Peyer's patch (tissue), 4 donors: ENCODE measurements at regions not wholly inside any gene's neighbourhood (a gene's known extent, or its start where the extent isn't known, plus 50 kb on each side); places are given as distances from the start of the nearest gene placed in this dataset.

Source experiments
- DNase-seq, 3 donors: peaks; one replicate each; pipeline ENCODE4 v3.0.0-alpha.2; 2017 to 2019
- H3K27ac ChIP-seq, 4 donors: fragments of 200-600 bp; sonication (generic); one replicate each; pipeline ENCODE4 v1.5.1; 2016 to 2019
- H3K27me3 ChIP-seq, 2 donors: fragments of 200-600 bp; sonication (generic); one replicate each; pipeline ENCODE4 v1.5.1; 2019
- H3K36me3 ChIP-seq, 3 donors: fragments of 200-600 bp; sonication (generic); one replicate each; pipeline ENCODE4 v1.5.1; 2016 to 2019
- H3K4me1 ChIP-seq, 4 donors: fragments of 200-600 bp; sonication (generic); one replicate each; pipeline ENCODE4 v1.5.1; 2016 to 2019
- H3K4me3 ChIP-seq, 4 donors: fragments of 200-600 bp; sonication (generic); 1 replicate in 3 of 4; 2 replicates in 1 of 4; pipeline ENCODE4 v1.5.1; 2016 to 2019; ENCODE audit warnings: mild to moderate bottlenecking in 1 of 4
- H3K9me3 ChIP-seq, 4 donors: fragments of 200-600 bp; sonication (generic); one replicate each; pipeline ENCODE4 v1.5.1; 2016 to 2019; ENCODE audit warnings: mild to moderate bottlenecking in 1 of 4
- CTCF ChIP-seq, 6 experiments: fragments of 450-650 bp in 4 of 6; fragments of 200-600 bp in 2 of 6; sonication (generic) in 1 of 6; IDR thresholded peaks; one replicate each; pipeline ENCODE4 v1.5.1; 2017 to 2019; ENCODE audit warnings: antibody characterized with exemption in 6 of 6, mild to moderate bottlenecking in 3 of 6, moderate library complexity in 1 of 6
- POLR2A ChIP-seq, 2 donors: fragments of 450-650 bp; IDR thresholded peaks; one replicate each; pipeline ENCODE4 v1.5.1; 2017; ENCODE audit warnings: antibody characterized with exemption in 2 of 2, mild to moderate bottlenecking in 2 of 2, moderate library complexity in 2 of 2

- Histone ChIP-seq H3K27me3 (no peaks in the 10 kb centered on the region), H3K36me3 (no peaks in the 10 kb centered on the region), H3K4me3 (no peak overlapping the region), H3K4me1 (no peaks in the 10 kb centered on the region), H3K27ac (no peak overlapping the region), H3K9me3 (no peaks in the 10 kb centered on the region)
- no peak for DNase-seq
- no peak for TF ChIP-seq POLR2A (IDR thresholded peaks at IDR 0.05)
- no peak for TF ChIP-seq CTCF (IDR thresholded peaks at IDR 0.05)
Observed at GRCh38 chr1:87206044-87206831, 122.4 kb upstream of the LMO4 start.

GRCh38 chr1:87208080-87208479 is 120.6 kb upstream of the LMO4 start:
- no peaks in the 10 kb centered on the region for H3K27me3 ChIP-seq
- no peak for DNase-seq
- no peaks in the 10 kb centered on the region for H3K4me1 ChIP-seq
- H3K36me3 ChIP-seq, result no peaks in the 10 kb centered on the region
- no peak for TF ChIP-seq CTCF (IDR thresholded peaks at IDR 0.05)
- no peak for TF ChIP-seq POLR2A (IDR thresholded peaks at IDR 0.05)
- no peak overlapping the region for H3K27ac ChIP-seq
- no peaks in the 10 kb centered on the region for H3K9me3 ChIP-seq
- H3K4me3 ChIP-seq, result no peak overlapping the region

- no peaks in the 10 kb centered on the region for H3K27me3 ChIP-seq
- no peaks in the 10 kb centered on the region for H3K4me1 ChIP-seq
- TF ChIP-seq POLR2A (IDR thresholded peaks at IDR 0.05), result no peak
- no peak for TF ChIP-seq CTCF (IDR thresholded peaks at IDR 0.05)
- no peak for DNase-seq
- no peak overlapping the region for H3K4me3 ChIP-seq
- no peaks in the 10 kb centered on the region for H3K9me3 ChIP-seq
- H3K36me3 ChIP-seq, result no peaks in the 10 kb centered on the region
- no peak overlapping the region for H3K27ac ChIP-seq
Observed at GRCh38 chr1:87208931-87209330, 119.7 kb upstream of the LMO4 start.

GRCh38 chr1:87210151-87210550 is 118.5 kb upstream of the LMO4 start:
- Histone ChIP-seq H3K27me3 (no peaks in the 10 kb centered on the region), H3K9me3 (no peaks in the 10 kb centered on the region), H3K27ac (no peak overlapping the region), H3K4me3 (no peak overlapping the region), H3K4me1 (no peaks in the 10 kb centered on the region), H3K36me3 (no peaks in the 10 kb centered on the region)
- no peak for TF ChIP-seq POLR2A (IDR thresholded peaks at IDR 0.05)
- TF ChIP-seq CTCF (IDR thresholded peaks at IDR 0.05), result no peak
- DNase-seq, result no peak

GRCh38 chr1:87212431-87213134 is 116.1 kb upstream of the LMO4 start:
- Histone ChIP-seq H3K9me3 (peaks cover 0 to 3% (median 0%) of the 10 kb centered on the region in 4 donors), H3K36me3 (no peaks in the 10 kb centered on the region), H3K27me3 (no peaks in the 10 kb centered on the region), H3K4me1 (no peaks in the 10 kb centered on the region), H3K27ac (no peak overlapping the region), H3K4me3 (no peak overlapping the region)
- DNase-seq, result no peak
- no peak for TF ChIP-seq POLR2A (IDR thresholded peaks at IDR 0.05)
- no peak for TF ChIP-seq CTCF (IDR thresholded peaks at IDR 0.05)
